ENCODE measurements at regions not wholly inside any gene's neighbourhood (a gene's known extent, or its start where the extent isn't known, plus 50 kb on each side); places are given as distances from the start of the nearest gene placed in this dataset.

- TF ChIP-seq CTCF (conservative IDR thresholded peaks at IDR 0.05; ENCODE audit: low read depth, low read length) (no peak), EZH2 (IDR thresholded peaks at IDR 0.05; ENCODE audit: borderline replicate concordance, low read depth, low read length, poor library complexity, severe bottlenecking) (no peak)
These were observed 518.4 kb upstream of the SLITRK1 start for GRCh38 chr13:84400706-84401105.
